Esophagus squamous epithelium (tissue), 5 donors: ENCODE measurements at regions not wholly inside any gene's neighbourhood (a gene's known extent, or its start where the extent isn't known, plus 50 kb on each side); places are given as distances from the start of the nearest gene placed in this dataset.

Experiments
- DNase-seq: peaks from one replicate; lab custom pipeline; 2025; lab: John Stamatoyannopoulos, UW
- H3K27ac ChIP-seq, 4 donors: fragments of 200-600 bp; sonication (generic); one replicate each; pipeline ENCODE4 v1.5.1; 2016 to 2019; ENCODE audit warnings: mild to moderate bottlenecking in 1 of 4
- H3K27me3 ChIP-seq, 4 donors: fragments of 200-600 bp; sonication (generic); 1 replicate in 3 of 4; 2 replicates in 1 of 4; pipeline versions ENCODE4 v1.5.1 to v1.6.0; 2017 to 2021; ENCODE audit warnings: antibody characterized with exemption in 1 of 4
- H3K36me3 ChIP-seq, 3 donors: fragments of 200-600 bp; sonication (generic); one replicate each; pipeline ENCODE4 v1.5.1; 2016 to 2019
- H3K4me1 ChIP-seq, 3 donors: fragments of 200-600 bp; sonication (generic); one replicate each; pipeline ENCODE4 v1.5.1; 2017 to 2019
- H3K4me3 ChIP-seq, 4 donors: fragments of 200-600 bp; sonication (generic); 1 replicate in 3 of 4; 2 replicates in 1 of 4; pipeline ENCODE4 v1.5.1; 2016 to 2019; ENCODE audit warnings: mild to moderate bottlenecking in 2 of 4, moderate library complexity in 1 of 4
- H3K9me3 ChIP-seq, 3 donors: fragments of 200-600 bp; sonication (generic); one replicate each; pipeline ENCODE4 v1.5.1; 2016 to 2019
- POLR2A ChIP-seq, 4 donors: fragments of 450-650 bp; IDR thresholded peaks; one replicate each; pipeline ENCODE4 v1.6.1; 2017; ENCODE audit warnings: antibody characterized with exemption in 4 of 4, mild to moderate bottlenecking in 4 of 4, moderate library complexity in 3 of 4
- WGBS, 2 donors: methylation state at CpG; one replicate each; pipeline ENCODE4 v1.1.5; 2018; 5-methylcytosine and 5-hydroxymethylcytosine counted together
- intact Hi-C: fragments of 100-400 bp; cut with DNase I; formaldehyde crosslinking; loops from one replicate; pipeline ENCODE4 v1.15.0; 2022
- TF ChIP-seq, protein P1 (sequence below), 6 experiments: fragments of 450-650 bp in 4 of 6; fragments of 200-600 bp in 2 of 6; sonication (generic) in 2 of 6; IDR thresholded peaks; one replicate each; pipeline ENCODE4 v1.5.1; 2016 to 2019; ENCODE audit warnings: antibody characterized with exemption in 6 of 6, mild to moderate bottlenecking in 4 of 6, moderate library complexity in 4 of 6
- donor health status: DM: yes; HTN: yes; CAD: no.

DNA sequence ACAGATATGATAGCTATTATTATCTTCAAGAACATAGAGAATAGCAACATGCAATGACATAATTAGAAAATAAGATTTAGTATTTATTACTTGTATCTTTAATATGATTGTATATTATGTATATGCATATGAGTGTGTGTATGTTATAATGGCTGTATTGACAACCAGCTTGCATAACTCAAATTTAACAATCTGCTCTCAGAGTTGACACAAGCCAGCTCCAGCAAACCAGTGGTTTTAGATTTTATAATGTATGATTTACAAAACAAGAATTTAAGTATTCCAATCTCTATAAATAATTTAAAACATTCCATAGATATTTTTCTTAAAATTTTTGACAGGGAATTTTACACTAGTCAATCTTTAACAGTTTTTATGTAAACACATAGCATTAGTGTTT lies 935.9 kb upstream of the EPHA5 start:
- TF ChIP-seq POLR2A (IDR thresholded peaks at IDR 0.05): no peak
- TF ChIP-seq, protein P1, sequence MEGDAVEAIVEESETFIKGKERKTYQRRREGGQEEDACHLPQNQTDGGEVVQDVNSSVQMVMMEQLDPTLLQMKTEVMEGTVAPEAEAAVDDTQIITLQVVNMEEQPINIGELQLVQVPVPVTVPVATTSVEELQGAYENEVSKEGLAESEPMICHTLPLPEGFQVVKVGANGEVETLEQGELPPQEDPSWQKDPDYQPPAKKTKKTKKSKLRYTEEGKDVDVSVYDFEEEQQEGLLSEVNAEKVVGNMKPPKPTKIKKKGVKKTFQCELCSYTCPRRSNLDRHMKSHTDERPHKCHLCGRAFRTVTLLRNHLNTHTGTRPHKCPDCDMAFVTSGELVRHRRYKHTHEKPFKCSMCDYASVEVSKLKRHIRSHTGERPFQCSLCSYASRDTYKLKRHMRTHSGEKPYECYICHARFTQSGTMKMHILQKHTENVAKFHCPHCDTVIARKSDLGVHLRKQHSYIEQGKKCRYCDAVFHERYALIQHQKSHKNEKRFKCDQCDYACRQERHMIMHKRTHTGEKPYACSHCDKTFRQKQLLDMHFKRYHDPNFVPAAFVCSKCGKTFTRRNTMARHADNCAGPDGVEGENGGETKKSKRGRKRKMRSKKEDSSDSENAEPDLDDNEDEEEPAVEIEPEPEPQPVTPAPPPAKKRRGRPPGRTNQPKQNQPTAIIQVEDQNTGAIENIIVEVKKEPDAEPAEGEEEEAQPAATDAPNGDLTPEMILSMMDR (IDR thresholded peaks at IDR 0.05): no peak
- intact Hi-C loops: no loop called here

DNA sequence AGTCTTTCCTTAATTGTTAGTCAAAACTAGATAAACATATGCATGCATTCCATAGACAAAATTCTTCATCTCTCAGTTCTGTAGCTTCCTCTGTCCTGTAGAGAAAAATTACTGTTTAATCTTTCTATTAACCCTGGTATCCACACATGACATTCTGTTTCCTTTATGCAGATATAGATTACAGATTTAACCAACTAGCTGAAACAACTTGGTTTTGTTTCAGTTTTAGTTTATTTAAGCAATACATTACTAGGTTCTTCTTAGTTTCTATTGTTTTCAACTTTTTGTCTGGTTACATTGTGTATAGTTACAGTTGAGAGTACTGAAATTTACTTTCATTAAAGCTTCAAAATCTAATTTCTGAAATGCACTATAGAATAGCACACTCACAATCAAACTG lies 933.9 kb upstream of the EPHA5 start:
- DNase-seq: no peak
- intact Hi-C loops: no loop called here
- Histone ChIP-seq H3K4me3 (no peak overlapping the region), H3K27ac (no peak overlapping the region), H3K4me1 (no peaks in the 10 kb centered on the region), H3K27me3 (no peaks in the 10 kb centered on the region), H3K36me3 (no peaks in the 10 kb centered on the region), H3K9me3 (no peaks in the 10 kb centered on the region)
- no peak for TF ChIP-seq POLR2A (IDR thresholded peaks at IDR 0.05)
- TF ChIP-seq, protein P1 (IDR thresholded peaks at IDR 0.05): no peak

More for the DNA sequence above, 935.9 kb upstream of the EPHA5 start:
- Histone ChIP-seq H3K4me1 (no peaks in the 10 kb centered on the region), H3K27me3 (no peaks in the 10 kb centered on the region), H3K4me3 (no peak overlapping the region), H3K27ac (no peak overlapping the region), H3K36me3 (no peaks in the 10 kb centered on the region), H3K9me3 (no peaks in the 10 kb centered on the region)
- no peak for DNase-seq

DNA sequence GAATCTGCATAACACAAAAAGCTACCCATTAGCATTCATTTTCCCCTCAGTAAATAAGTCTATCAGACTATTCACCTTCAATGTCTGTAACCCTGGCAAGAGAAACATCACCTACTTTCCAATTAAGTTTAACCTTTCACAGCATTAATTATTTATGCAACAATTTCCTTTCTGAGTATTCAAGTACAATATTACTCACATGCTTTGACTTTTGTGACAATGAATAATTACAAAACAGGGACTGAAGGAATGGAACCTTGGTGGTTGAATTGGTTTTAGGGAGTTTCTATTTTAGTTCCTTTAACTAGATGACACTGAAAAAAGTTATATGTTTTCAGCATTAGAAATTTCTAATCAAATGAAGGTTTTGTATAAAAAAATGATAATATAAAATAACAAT lies 932.3 kb upstream of the EPHA5 start:
- DNase-seq: no peak
- intact Hi-C loops: no loop called here
- H3K4me1 ChIP-seq: no peaks in the 10 kb centered on the region
- no peak overlapping the region for H3K4me3 ChIP-seq
- no peaks in the 10 kb centered on the region for H3K27me3 ChIP-seq
- TF ChIP-seq, protein P1 (IDR thresholded peaks at IDR 0.05): no peak
- TF ChIP-seq POLR2A (IDR thresholded peaks at IDR 0.05): no peak
- no peaks in the 10 kb centered on the region for H3K36me3 ChIP-seq
- H3K27ac ChIP-seq: no peak overlapping the region
- H3K9me3 ChIP-seq: no peaks in the 10 kb centered on the region

DNA sequence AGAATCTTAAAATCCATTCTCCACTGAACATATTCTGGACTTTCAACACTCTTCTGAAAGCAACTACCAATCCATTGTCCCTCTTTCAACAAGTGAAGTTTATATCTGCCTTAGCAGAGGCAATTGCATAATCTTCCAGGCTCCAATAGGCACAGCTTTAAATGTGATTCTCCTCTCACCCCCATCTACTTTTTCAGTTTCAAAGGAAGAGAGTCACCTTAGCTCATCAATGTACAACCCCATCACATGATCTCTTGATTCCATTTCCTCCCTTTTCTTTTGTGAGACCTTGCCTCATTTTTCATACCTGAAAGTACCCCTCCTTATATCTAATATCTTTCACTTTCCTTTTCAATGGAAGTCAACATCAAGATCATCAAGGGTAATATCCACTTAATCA lies 921.7 kb upstream of the EPHA5 start:
- intact Hi-C loops: no loop called here
- TF ChIP-seq, protein P1 (IDR thresholded peaks at IDR 0.05): no peak
- no peak for TF ChIP-seq POLR2A (IDR thresholded peaks at IDR 0.05)
- no peak overlapping the region for H3K4me3 ChIP-seq

DNA sequence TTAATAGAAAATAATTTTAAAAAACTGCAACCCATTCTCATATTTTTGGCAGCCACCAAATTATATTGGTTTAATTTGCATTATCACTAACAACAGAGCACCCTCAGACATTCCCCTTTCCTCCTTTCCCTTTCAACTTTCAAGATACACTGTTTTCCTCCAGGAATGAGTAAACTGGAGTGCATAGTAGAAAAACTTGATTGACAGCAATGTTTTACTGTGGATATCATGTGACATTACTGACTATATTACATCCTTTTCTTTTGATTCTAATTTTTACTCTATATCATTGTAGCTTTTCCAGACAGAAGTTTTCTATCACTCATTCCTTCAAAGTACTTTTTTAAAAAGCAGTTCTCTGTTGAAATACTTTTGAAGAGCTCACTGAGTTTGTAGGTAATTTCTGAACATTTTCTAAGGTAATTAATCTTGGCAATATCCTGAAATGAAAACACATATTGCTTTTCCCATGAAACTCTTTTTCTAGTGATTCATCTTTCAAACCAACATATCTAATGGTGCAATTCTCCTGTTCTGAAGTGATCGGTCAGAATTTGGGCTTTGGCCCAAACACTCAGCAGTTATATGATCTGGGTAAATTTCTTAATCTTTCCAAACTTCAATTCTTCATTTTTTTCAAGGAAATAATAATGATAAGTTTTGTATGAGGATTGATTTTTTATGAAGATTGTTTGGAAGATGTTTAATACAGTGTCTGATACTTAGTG lies 920.4 kb upstream of the EPHA5 start:
- Histone ChIP-seq H3K36me3 (no peaks in the 10 kb centered on the region), H3K9me3 (no peaks in the 10 kb centered on the region), H3K4me3 (no peak overlapping the region), H3K27ac (no peak overlapping the region), H3K4me1 (no peaks in the 10 kb centered on the region), H3K27me3 (no peaks in the 10 kb centered on the region)
- no peak for TF ChIP-seq POLR2A (IDR thresholded peaks at IDR 0.05)
- TF ChIP-seq, protein P1 (IDR thresholded peaks at IDR 0.05): no peak
- no peak for DNase-seq
- intact Hi-C loops: no loop called here
- 83 to 85% methylated on average over 1 of the region's 1 CpG for WGBS, 2 donors

More for the DNA sequence above, 921.7 kb upstream of the EPHA5 start:
- Histone ChIP-seq H3K4me1 (no peaks in the 10 kb centered on the region), H3K27ac (no peak overlapping the region), H3K36me3 (no peaks in the 10 kb centered on the region), H3K9me3 (no peaks in the 10 kb centered on the region), H3K27me3 (no peaks in the 10 kb centered on the region)
- no peak for DNase-seq
